Suprapubic skin (tissue), 4 donors: ENCODE measurements at regions not wholly inside any gene's neighbourhood (a gene's known extent, or its start where the extent isn't known, plus 50 kb on each side); places are given as distances from the start of the nearest gene placed in this dataset.

Experiments
- DNase-seq, 2 donors: peaks; one replicate each; pipeline ENCODE4 v3.0.0-alpha.2; 2019; ENCODE audit warnings: low spot score in 2 of 2
- H3K27ac ChIP-seq: fragments of 200-600 bp; sonication (generic); one replicate; pipeline ENCODE4 v1.5.1; 2019
- H3K27me3 ChIP-seq: fragments of 200-600 bp; sonication (generic); one replicate; pipeline ENCODE4 v1.5.1; 2019
- H3K36me3 ChIP-seq: fragments of 200-600 bp; sonication (generic); one replicate; pipeline ENCODE4 v1.5.1; 2019
- H3K4me1 ChIP-seq: fragments of 200-600 bp; sonication (generic); one replicate; pipeline ENCODE4 v1.5.1; 2019
- H3K4me3 ChIP-seq: fragments of 200-600 bp; sonication (generic); one replicate; pipeline ENCODE4 v1.5.1; 2019; ENCODE audit warnings: mild to moderate bottlenecking
- H3K9me3 ChIP-seq: fragments of 200-600 bp; sonication (generic); one replicate; pipeline ENCODE4 v1.5.1; 2019
- CTCF ChIP-seq, 2 donors: fragments of 200-600 bp in 1 of 2; fragments of 450-650 bp in 1 of 2; sonication (generic) in 1 of 2; IDR thresholded peaks; one replicate each; pipeline ENCODE4 v1.5.1; 2016 to 2019; ENCODE audit warnings: antibody characterized with exemption in 2 of 2, mild to moderate bottlenecking in 1 of 2, moderate library complexity in 1 of 2
- EP300 ChIP-seq: sonication (generic); formaldehyde crosslinking; IDR thresholded peaks from one replicate; pipeline ENCODE4 v1.6.1; 2017; ENCODE audit warnings: antibody characterized with exemption
- POLR2A ChIP-seq, 2 donors: fragments of 450-650 bp; IDR thresholded peaks; one replicate each; pipeline ENCODE4 v1.6.1; 2017; ENCODE audit warnings: antibody characterized with exemption in 2 of 2, mild to moderate bottlenecking in 2 of 2, moderate library complexity in 2 of 2
- POLR2AphosphoS5 ChIP-seq, 3 donors: sonication (generic); formaldehyde crosslinking; IDR thresholded peaks; one replicate each; pipeline ENCODE4 v1.6.1; 2017; ENCODE audit warnings: antibody characterized with exemption in 3 of 3
- WGBS: methylation state at CpG from one replicate; pipeline ENCODE4 v1.1.5; 2018; 5-methylcytosine and 5-hydroxymethylcytosine counted together

GRCh38 chr4:20122198-20122988, 129.3 kb upstream of the SLIT2 start:
- H3K27ac ChIP-seq: no peak overlapping the region
- TF ChIP-seq POLR2A (IDR thresholded peaks at IDR 0.05) (no peak), EP300 (no peak), CTCF (IDR thresholded peaks at IDR 0.05) (no peak), POLR2AphosphoS5 (IDR thresholded peaks at IDR 0.05) (no peak)
- no peak overlapping the region for H3K4me3 ChIP-seq
- H3K4me1 ChIP-seq: no peaks in the 10 kb centered on the region
- DNase-seq: no peak
- no peaks in the 10 kb centered on the region for H3K27me3 ChIP-seq
- H3K36me3 ChIP-seq: no peaks in the 10 kb centered on the region
- 80% methylated on average over 4 of the region's 4 CpGs for WGBS
- no peaks in the 10 kb centered on the region for H3K9me3 ChIP-seq

GRCh38 chr4:20119141-20119540, 132.6 kb upstream of the SLIT2 start:
- Histone ChIP-seq H3K27me3 (no peaks in the 10 kb centered on the region), H3K27ac (no peak overlapping the region), H3K4me1 (no peaks in the 10 kb centered on the region), H3K36me3 (no peaks in the 10 kb centered on the region), H3K9me3 (no peaks in the 10 kb centered on the region), H3K4me3 (no peak overlapping the region)
- no peak for TF ChIP-seq POLR2A (IDR thresholded peaks at IDR 0.05)
- no peak for TF ChIP-seq POLR2AphosphoS5 (IDR thresholded peaks at IDR 0.05)
- no peak for TF ChIP-seq EP300
- no peak for TF ChIP-seq CTCF (IDR thresholded peaks at IDR 0.05)
- WGBS: 82% methylated on average over 2 of the region's 2 CpGs
- no peak for DNase-seq

GRCh38 chr4:20109391-20109790, 142.3 kb upstream of the SLIT2 start:
- Histone ChIP-seq H3K27ac (no peak overlapping the region), H3K36me3 (no peaks in the 10 kb centered on the region), H3K9me3 (no peaks in the 10 kb centered on the region), H3K27me3 (no peaks in the 10 kb centered on the region), H3K4me1 (no peaks in the 10 kb centered on the region), H3K4me3 (no peak overlapping the region)
- TF ChIP-seq EP300 (no peak), POLR2AphosphoS5 (IDR thresholded peaks at IDR 0.05) (no peak), CTCF (IDR thresholded peaks at IDR 0.05) (no peak), POLR2A (IDR thresholded peaks at IDR 0.05) (no peak)
- no peak for DNase-seq
- 40% methylated on average over 3 of the region's 3 CpGs for WGBS

- TF ChIP-seq CTCF (IDR thresholded peaks at IDR 0.05) (no peak), POLR2A (IDR thresholded peaks at IDR 0.05) (no peak), EP300 (no peak), POLR2AphosphoS5 (IDR thresholded peaks at IDR 0.05) (no peak)
- Histone ChIP-seq H3K4me3 (no peak overlapping the region), H3K4me1 (no peaks in the 10 kb centered on the region), H3K27me3 (no peaks in the 10 kb centered on the region), H3K9me3 (no peaks in the 10 kb centered on the region), H3K36me3 (no peaks in the 10 kb centered on the region), H3K27ac (no peak overlapping the region)
- no peak for DNase-seq
- 58% methylated on average over 2 of the region's 2 CpGs for WGBS
These were observed 144.8 kb upstream of the SLIT2 start for GRCh38 chr4:20106921-20107320.

- no peak for DNase-seq
- no peak overlapping the region for H3K4me3 ChIP-seq
- no peak for TF ChIP-seq EP300
- no peak for TF ChIP-seq POLR2A (IDR thresholded peaks at IDR 0.05)
- no peak for TF ChIP-seq POLR2AphosphoS5 (IDR thresholded peaks at IDR 0.05)
- no peak for TF ChIP-seq CTCF (IDR thresholded peaks at IDR 0.05)
- no peaks in the 10 kb centered on the region for H3K27me3 ChIP-seq
- H3K27ac ChIP-seq: no peak overlapping the region
- no peaks in the 10 kb centered on the region for H3K9me3 ChIP-seq
- 86% methylated on average over 4 of the region's 4 CpGs for WGBS
- H3K4me1 ChIP-seq: no peaks in the 10 kb centered on the region
- H3K36me3 ChIP-seq: no peaks in the 10 kb centered on the region
These were observed 149.9 kb upstream of the SLIT2 start for GRCh38 chr4:20101831-20102230.
